Heart right ventricle (tissue), 16 donors: ENCODE measurements at regions not wholly inside any gene's neighbourhood (a gene's known extent, or its start where the extent isn't known, plus 50 kb on each side); places are given as distances from the start of the nearest gene placed in this dataset.

Experiments used
- ATAC-seq, 8 donors: fragments of 200-7000 bp; cut with Tn5 transposase; one replicate each; pipeline ENCODE4 v1.9.1; 2020; ENCODE audit warnings: mild to moderate bottlenecking in 8 of 8, moderate library complexity in 8 of 8, moderate number of reproducible peaks in 1 of 8
- DNase-seq, 2 donors: peaks; one replicate each; pipeline ENCODE4 v3.0.0-alpha.2; 2020
- H3K27ac ChIP-seq, 10 donors: fragments of 200-600 bp; sonication (generic) in 2 of 10; one replicate each; pipeline versions ENCODE4 v1.5.0 to v1.8.0; 2020 to 2022; ENCODE audit warnings: mild to moderate bottlenecking in 3 of 10
- H3K27me3 ChIP-seq, 7 donors: fragments of 200-600 bp; one replicate each; pipeline ENCODE4 v1.8.0; 2021 to 2022; ENCODE audit warnings: mild to moderate bottlenecking in 2 of 7
- H3K36me3 ChIP-seq, 9 donors: fragments of 200-600 bp; sonication (generic) in 1 of 9; one replicate each; pipeline versions ENCODE4 v1.5.0 to v1.8.0; 2020 to 2022; ENCODE audit warnings: mild to moderate bottlenecking in 2 of 9
- H3K4me1 ChIP-seq, 9 donors: fragments of 200-600 bp; sonication (generic) in 1 of 9; one replicate each; pipeline versions ENCODE4 v1.5.0 to v1.8.0; 2020 to 2022; ENCODE audit warnings: mild to moderate bottlenecking in 4 of 9
- H3K4me3 ChIP-seq, 10 donors: fragments of 200-600 bp; sonication (generic) in 2 of 10; one replicate each; pipeline versions ENCODE4 v1.5.0 to v1.8.0; 2020 to 2022; ENCODE audit warnings: mild to moderate bottlenecking in 7 of 10, moderate library complexity in 2 of 10
- H3K9me3 ChIP-seq, 11 donors: fragments of 200-600 bp in 10 of 11; sonication (generic) in 2 of 11; one replicate each; pipeline versions ENCODE4 v1.5.0 to v1.8.0; 2013 to 2022; ENCODE audit warnings: mild to moderate bottlenecking in 2 of 11, control low read depth in 1 of 11, moderate library complexity in 1 of 11
- CTCF ChIP-seq, 9 donors: fragments of 200-600 bp; sonication (generic) in 2 of 9; IDR thresholded peaks; one replicate each; pipeline versions ENCODE4 v1.5.0 to v1.8.0; 2021 to 2022; ENCODE audit warnings: antibody characterized with exemption in 9 of 9, mild to moderate bottlenecking in 5 of 9, moderate library complexity in 1 of 9
- WGBS, 2 donors: extraction: QIAGEN DNeasy Blood & Tissue Kit; methylation state at CpG; one replicate each; pipeline ENCODE4 v1.1.7; 2013; ENCODE audit warnings: inconsistent platforms in 1 of 2; 5-methylcytosine and 5-hydroxymethylcytosine counted together
- intact Hi-C, 10 donors: fragments of 100-400 bp; cut with DNase I; formaldehyde crosslinking; loops; one replicate each; pipeline versions ENCODE4 v1.11.1 to v1.14.2; 2022
- donor health status: Arrhythmogenic right ventricular cardiomyopathy.
- donor health status: ischemic (EF 13 %, LVEDD 7.1; RV severe dilation, severe dysfunction).
- donor health status: healthy with polysubstance abuse.
- donor health status: DM: no; HTN: yes; CAD: no.
- donor health status: DM: no; HTN: no; CAD: no.
- donor health status: ischemic (EF 25% LVEDD 6.9; RV normal size, moderate dysfunction).
- donor health status: ischemic (EF 25% LVEDD 5.7; RV mildly dilated, moderate dysfunction).
- donor health status: healthy.
- donor health status: DM: yes; HTN: yes; CAD: no.
- donor health status: Ischemic cardiomyopathy.
- donor health status: ischemic (EF 35%, LVEDD 5.7; RV mildly dilated, moderate dysfunction).
- donor health status: nonischemic (EF 11% LVEDD 7.7; RV severe dilation, severe dysfunction).
- donor health status: DM: yes; HTN: yes; CAD: no.
- donor health status: PGD.
- donor health status: ischemic (EF 29% LVEDD 5.4; RV normal size, mild dysfunction).
- donor health status: nonischemic (EF 23%, LVEDD 6.1; RV moderate dilation, normal function).

- 81 to 93% methylated on average over 3 of the region's 3 CpGs for WGBS, 2 donors
- H3K27ac ChIP-seq: no peak overlapping the region
- no peak overlapping the region for H3K4me3 ChIP-seq
- peaks cover 0 to 17% (median 6%) of the 10 kb centered on the region in 9 donors for H3K4me1 ChIP-seq
- no peaks in the 10 kb centered on the region for H3K36me3 ChIP-seq
- no peaks in the 10 kb centered on the region for H3K9me3 ChIP-seq
- intact Hi-C loops: no loop called here
- no peak for TF ChIP-seq CTCF (IDR thresholded peaks at IDR 0.05)
- DNase-seq (no peak), ATAC-seq (no peak)
- peaks cover 0 to 10% (median 0%) of the 10 kb centered on the region in 7 donors for H3K27me3 ChIP-seq
Measured at GRCh38 chr10:64033711-64034110, 512.5 kb downstream of the REEP3 start.

DNA sequence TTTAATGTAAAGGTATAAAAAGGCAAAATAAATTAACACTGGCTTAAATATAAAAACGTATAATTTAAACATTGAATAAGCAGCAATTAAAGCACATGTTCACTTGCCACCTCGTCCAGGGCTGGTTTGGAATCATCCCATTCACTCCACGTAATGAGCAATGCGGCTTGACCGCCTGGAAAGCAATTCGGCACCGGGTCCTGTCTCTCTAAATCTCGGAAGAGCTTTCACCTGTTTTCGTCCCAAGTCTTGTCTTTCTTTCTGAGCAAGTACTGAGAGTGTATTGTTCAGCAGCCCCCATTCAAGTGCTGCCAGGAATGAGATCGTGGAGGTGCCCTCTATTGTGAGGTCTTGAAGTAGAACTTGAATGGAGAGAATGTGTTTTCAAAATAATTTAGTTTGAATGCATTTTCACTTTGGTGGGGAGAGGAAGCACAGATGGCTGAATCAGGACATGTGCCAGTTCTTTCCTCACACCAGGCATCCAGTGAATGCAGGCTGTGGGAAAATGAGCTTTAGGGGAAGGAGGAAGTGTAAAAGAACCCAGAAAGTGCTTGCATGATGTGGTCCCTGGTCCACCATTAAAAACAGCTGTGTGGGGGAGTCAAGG, 515.2 kb downstream of the REEP3 start:
- Histone ChIP-seq H3K9me3 (no peaks in the 10 kb centered on the region), H3K4me1 (peaks cover 0 to 25% (median 14%) of the 10 kb centered on the region in 9 donors), H3K36me3 (no peaks in the 10 kb centered on the region), H3K4me3 (peak overlapping the region in 5 of 10 donors; percentile 13 to 32 (median 24)), H3K27ac (peak overlapping the region in 3 of 10 donors; percentile 6 to 40 (median 29)), H3K27me3 (peaks cover 0 to 10% (median 0%) of the 10 kb centered on the region in 7 donors)
- no peak for DNase-seq
- intact Hi-C loops: no loop called here
- no peak for TF ChIP-seq CTCF (IDR thresholded peaks at IDR 0.05)
- 54 to 55% methylated on average over 10 of the region's 10 CpGs for WGBS, 2 donors
- ATAC-seq: peak in 4 of 8 donors; percentile 28 to 46 (median 40)

GRCh38 chr10:64037071-64037661, 516.0 kb downstream of the REEP3 start:
- Histone ChIP-seq H3K4me3 (peak overlapping the region in 5 of 10 donors; percentile 13 to 32 (median 24)), H3K27ac (peak overlapping the region in 5 of 10 donors; percentile 16 to 46 (median 29)), H3K9me3 (no peaks in the 10 kb centered on the region), H3K4me1 (peaks cover 0 to 29% (median 14%) of the 10 kb centered on the region in 9 donors), H3K27me3 (peaks cover 0 to 10% (median 0%) of the 10 kb centered on the region in 7 donors), H3K36me3 (no peaks in the 10 kb centered on the region)
- TF ChIP-seq CTCF (IDR thresholded peaks at IDR 0.05): no peak
- intact Hi-C loops: no loop called here
- peak in 4 of 8 donors; percentile 12 to 40 (median 30) for ATAC-seq
- 45 to 54% methylated on average over 9 of the region's 9 CpGs for WGBS, 2 donors
- no peak for DNase-seq

- WGBS, 2 donors: 61 to 76% methylated on average over 6 of the region's 6 CpGs
Measured at GRCh38 chr10:64038107-64038506, 516.9 kb downstream of the REEP3 start.

More at GRCh38 chr10:64038107-64038506, 516.9 kb downstream of the REEP3 start:
- Histone ChIP-seq H3K4me1 (peaks cover 0 to 29% (median 14%) of the 10 kb centered on the region in 9 donors), H3K27ac (no peak overlapping the region), H3K4me3 (no peak overlapping the region), H3K36me3 (no peaks in the 10 kb centered on the region), H3K27me3 (peaks cover 0 to 10% (median 0%) of the 10 kb centered on the region in 7 donors), H3K9me3 (no peaks in the 10 kb centered on the region)
- no peak for DNase-seq
- intact Hi-C loops: no loop called here
- no peak for ATAC-seq
- no peak for TF ChIP-seq CTCF (IDR thresholded peaks at IDR 0.05)
